ENCODE measurements at regions not wholly inside any gene's neighbourhood (a gene's known extent, or its start where the extent isn't known, plus 50 kb on each side); places are given as distances from the start of the nearest gene placed in this dataset.

DNA sequence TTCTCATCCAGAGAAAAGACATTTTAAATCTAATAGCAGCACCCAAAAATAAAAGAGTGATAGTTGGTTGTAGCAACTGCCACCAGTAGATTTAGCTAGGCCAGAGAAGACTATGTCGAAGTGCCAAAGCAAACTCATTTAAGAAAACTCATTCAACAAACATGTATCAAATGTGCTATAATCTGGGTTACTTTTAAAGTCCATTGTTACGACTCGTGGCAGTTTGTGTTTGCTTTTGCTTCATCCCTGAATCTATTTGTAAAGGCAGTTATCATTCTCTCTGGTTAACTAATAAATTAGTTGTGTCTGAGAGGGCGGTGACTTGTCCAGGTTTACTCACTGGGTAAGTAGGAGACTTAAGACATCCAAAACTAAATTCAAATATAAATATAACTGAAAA is 159.4 kb downstream of the ZIC4 start:
- TF ChIP-seq, protein P1, sequence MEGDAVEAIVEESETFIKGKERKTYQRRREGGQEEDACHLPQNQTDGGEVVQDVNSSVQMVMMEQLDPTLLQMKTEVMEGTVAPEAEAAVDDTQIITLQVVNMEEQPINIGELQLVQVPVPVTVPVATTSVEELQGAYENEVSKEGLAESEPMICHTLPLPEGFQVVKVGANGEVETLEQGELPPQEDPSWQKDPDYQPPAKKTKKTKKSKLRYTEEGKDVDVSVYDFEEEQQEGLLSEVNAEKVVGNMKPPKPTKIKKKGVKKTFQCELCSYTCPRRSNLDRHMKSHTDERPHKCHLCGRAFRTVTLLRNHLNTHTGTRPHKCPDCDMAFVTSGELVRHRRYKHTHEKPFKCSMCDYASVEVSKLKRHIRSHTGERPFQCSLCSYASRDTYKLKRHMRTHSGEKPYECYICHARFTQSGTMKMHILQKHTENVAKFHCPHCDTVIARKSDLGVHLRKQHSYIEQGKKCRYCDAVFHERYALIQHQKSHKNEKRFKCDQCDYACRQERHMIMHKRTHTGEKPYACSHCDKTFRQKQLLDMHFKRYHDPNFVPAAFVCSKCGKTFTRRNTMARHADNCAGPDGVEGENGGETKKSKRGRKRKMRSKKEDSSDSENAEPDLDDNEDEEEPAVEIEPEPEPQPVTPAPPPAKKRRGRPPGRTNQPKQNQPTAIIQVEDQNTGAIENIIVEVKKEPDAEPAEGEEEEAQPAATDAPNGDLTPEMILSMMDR (conservative IDR thresholded peaks at IDR 0.05; ENCODE audit: low read length): no peak
- no peak for TF ChIP-seq EZH2phosphoT487 (IDR thresholded peaks at IDR 0.05; ENCODE audit: borderline replicate concordance)
